ENCODE measurements at regions not wholly inside any gene's neighbourhood (a gene's known extent, or its start where the extent isn't known, plus 50 kb on each side); places are given as distances from the start of the nearest gene placed in this dataset.

DNA sequence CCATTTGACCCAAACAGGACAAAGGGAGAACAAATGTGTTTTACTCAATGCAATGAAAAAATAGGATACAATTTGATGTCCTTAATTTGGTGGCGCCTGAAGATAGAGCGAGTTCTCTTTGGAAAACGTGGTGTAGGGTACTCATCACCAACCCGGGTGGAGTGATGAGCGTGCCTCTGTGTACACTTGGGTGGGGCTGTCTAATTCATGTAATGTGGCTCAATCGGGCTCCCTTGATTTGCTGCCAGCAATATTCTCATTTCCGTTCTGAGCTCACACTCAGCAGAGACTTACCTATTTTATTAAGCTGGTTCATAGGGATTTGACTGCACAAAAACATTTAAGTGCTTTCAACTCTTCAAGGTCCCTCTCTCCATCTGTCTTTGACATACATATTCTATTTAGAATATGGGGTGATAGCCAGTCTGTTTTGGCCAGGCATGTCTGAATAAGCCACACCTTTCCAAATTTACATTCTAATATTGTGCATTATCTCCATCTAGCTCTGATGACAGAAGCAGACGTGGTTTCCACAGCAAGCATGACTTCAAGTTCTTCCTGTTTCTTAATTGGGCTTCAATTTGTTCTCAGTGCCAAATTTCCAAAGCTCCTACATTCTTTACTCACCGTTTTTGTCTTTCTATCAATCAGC is 162.5 kb downstream of the IRX2 start (continued):
- TF ChIP-seq, protein P1, sequence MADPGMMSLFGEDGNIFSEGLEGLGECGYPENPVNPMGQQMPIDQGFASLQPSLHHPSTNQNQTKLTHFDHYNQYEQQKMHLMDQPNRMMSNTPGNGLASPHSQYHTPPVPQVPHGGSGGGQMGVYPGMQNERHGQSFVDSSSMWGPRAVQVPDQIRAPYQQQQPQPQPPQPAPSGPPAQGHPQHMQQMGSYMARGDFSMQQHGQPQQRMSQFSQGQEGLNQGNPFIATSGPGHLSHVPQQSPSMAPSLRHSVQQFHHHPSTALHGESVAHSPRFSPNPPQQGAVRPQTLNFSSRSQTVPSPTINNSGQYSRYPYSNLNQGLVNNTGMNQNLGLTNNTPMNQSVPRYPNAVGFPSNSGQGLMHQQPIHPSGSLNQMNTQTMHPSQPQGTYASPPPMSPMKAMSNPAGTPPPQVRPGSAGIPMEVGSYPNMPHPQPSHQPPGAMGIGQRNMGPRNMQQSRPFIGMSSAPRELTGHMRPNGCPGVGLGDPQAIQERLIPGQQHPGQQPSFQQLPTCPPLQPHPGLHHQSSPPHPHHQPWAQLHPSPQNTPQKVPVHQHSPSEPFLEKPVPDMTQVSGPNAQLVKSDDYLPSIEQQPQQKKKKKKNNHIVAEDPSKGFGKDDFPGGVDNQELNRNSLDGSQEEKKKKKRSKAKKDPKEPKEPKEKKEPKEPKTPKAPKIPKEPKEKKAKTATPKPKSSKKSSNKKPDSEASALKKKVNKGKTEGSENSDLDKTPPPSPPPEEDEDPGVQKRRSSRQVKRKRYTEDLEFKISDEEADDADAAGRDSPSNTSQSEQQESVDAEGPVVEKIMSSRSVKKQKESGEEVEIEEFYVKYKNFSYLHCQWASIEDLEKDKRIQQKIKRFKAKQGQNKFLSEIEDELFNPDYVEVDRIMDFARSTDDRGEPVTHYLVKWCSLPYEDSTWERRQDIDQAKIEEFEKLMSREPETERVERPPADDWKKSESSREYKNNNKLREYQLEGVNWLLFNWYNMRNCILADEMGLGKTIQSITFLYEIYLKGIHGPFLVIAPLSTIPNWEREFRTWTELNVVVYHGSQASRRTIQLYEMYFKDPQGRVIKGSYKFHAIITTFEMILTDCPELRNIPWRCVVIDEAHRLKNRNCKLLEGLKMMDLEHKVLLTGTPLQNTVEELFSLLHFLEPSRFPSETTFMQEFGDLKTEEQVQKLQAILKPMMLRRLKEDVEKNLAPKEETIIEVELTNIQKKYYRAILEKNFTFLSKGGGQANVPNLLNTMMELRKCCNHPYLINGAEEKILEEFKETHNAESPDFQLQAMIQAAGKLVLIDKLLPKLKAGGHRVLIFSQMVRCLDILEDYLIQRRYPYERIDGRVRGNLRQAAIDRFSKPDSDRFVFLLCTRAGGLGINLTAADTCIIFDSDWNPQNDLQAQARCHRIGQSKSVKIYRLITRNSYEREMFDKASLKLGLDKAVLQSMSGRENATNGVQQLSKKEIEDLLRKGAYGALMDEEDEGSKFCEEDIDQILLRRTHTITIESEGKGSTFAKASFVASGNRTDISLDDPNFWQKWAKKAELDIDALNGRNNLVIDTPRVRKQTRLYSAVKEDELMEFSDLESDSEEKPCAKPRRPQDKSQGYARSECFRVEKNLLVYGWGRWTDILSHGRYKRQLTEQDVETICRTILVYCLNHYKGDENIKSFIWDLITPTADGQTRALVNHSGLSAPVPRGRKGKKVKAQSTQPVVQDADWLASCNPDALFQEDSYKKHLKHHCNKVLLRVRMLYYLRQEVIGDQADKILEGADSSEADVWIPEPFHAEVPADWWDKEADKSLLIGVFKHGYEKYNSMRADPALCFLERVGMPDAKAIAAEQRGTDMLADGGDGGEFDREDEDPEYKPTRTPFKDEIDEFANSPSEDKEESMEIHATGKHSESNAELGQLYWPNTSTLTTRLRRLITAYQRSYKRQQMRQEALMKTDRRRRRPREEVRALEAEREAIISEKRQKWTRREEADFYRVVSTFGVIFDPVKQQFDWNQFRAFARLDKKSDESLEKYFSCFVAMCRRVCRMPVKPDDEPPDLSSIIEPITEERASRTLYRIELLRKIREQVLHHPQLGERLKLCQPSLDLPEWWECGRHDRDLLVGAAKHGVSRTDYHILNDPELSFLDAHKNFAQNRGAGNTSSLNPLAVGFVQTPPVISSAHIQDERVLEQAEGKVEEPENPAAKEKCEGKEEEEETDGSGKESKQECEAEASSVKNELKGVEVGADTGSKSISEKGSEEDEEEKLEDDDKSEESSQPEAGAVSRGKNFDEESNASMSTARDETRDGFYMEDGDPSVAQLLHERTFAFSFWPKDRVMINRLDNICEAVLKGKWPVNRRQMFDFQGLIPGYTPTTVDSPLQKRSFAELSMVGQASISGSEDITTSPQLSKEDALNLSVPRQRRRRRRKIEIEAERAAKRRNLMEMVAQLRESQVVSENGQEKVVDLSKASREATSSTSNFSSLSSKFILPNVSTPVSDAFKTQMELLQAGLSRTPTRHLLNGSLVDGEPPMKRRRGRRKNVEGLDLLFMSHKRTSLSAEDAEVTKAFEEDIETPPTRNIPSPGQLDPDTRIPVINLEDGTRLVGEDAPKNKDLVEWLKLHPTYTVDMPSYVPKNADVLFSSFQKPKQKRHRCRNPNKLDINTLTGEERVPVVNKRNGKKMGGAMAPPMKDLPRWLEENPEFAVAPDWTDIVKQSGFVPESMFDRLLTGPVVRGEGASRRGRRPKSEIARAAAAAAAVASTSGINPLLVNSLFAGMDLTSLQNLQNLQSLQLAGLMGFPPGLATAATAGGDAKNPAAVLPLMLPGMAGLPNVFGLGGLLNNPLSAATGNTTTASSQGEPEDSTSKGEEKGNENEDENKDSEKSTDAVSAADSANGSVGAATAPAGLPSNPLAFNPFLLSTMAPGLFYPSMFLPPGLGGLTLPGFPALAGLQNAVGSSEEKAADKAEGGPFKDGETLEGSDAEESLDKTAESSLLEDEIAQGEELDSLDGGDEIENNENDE (IDR thresholded peaks at IDR 0.05; ENCODE audit: insufficient replicate concordance, low read length) = no peak
- TF ChIP-seq TCF12 (IDR thresholded peaks at IDR 0.05; ENCODE audit: low read depth, low read length) = no peak
- TF ChIP-seq POLR2AphosphoS5 (IDR thresholded peaks at IDR 0.05; ENCODE audit: low read depth, low read length) = no peak
- no peak for TF ChIP-seq RXRA (IDR thresholded peaks at IDR 0.05; ENCODE audit: insufficient read depth, low read depth, low read length)
- no peak for TF ChIP-seq POLR2A (IDR thresholded peaks at IDR 0.05; ENCODE audit: control extremely low read depth in 1 of 2, low read depth in 2 of 2, low read length in 2 of 2)
- no peak for TF ChIP-seq BRCA1 (IDR thresholded peaks at IDR 0.05; ENCODE audit: low read depth, low read length)
- no peak for TF ChIP-seq SRF (IDR thresholded peaks at IDR 0.05; ENCODE audit: low read depth, low read length)
- no peak for TF ChIP-seq EGR1 (IDR thresholded peaks at IDR 0.05; ENCODE audit: borderline replicate concordance, low read depth, low read length)
- TF ChIP-seq, protein P2, sequence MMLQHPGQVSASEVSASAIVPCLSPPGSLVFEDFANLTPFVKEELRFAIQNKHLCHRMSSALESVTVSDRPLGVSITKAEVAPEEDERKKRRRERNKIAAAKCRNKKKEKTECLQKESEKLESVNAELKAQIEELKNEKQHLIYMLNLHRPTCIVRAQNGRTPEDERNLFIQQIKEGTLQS (IDR thresholded peaks at IDR 0.05; ENCODE audit: insufficient read depth, low read depth, low read length) = no peak
- no peak for TF ChIP-seq BCL11A (IDR thresholded peaks at IDR 0.05; ENCODE audit: low read depth in 2 of 2, low read length in 2 of 2)
- TF ChIP-seq TAF1 (IDR thresholded peaks at IDR 0.05; ENCODE audit: low read depth, low read length) = no peak
- no peak for TF ChIP-seq SIN3A (conservative IDR thresholded peaks at IDR 0.05 in 1 of 2, IDR thresholded peaks at IDR 0.05 in 1 of 2; ENCODE audit: low read depth in 1 of 2, low read length in 2 of 2)

All from H1 (cell line).